SJSA1 (cell line): ENCODE measurements at regions not wholly inside any gene's neighbourhood (a gene's known extent, or its start where the extent isn't known, plus 50 kb on each side); places are given as distances from the start of the nearest gene placed in this dataset.

Experiments used
- DNase-seq, 2 experiments: peaks; one replicate each; pipeline ENCODE4 v3.0.0-alpha.2; 2015 to 2020; ENCODE audit warnings: low spot score in 2 of 2, low read depth in 1 of 2
- H3K27ac ChIP-seq: fragments of 250-450 bp; sonication (Bioruptor Pico); 2 replicates; pipeline ENCODE4 v1.5.1; 2020; ENCODE audit warnings: mild to moderate bottlenecking, moderate library complexity
- H3K27me3 ChIP-seq: fragments of 250-450 bp; sonication (Bioruptor Pico); replicated peaks from 2 replicates; pipeline ENCODE4 v1.5.1; 2020; ENCODE audit warnings: mild to moderate bottlenecking, moderate library complexity
- H3K36me3 ChIP-seq: fragments of 250-450 bp; sonication (Bioruptor Pico); 2 replicates; pipeline ENCODE4 v1.5.1; 2020; ENCODE audit warnings: mild to moderate bottlenecking
- H3K4me1 ChIP-seq: fragments of 250-450 bp; sonication (Bioruptor Pico); replicated peaks from 2 replicates; pipeline ENCODE4 v1.6.1; 2021; ENCODE audit warnings: mild to moderate bottlenecking
- H3K4me3 ChIP-seq: fragments of 250-450 bp; sonication (Bioruptor Pico); 2 replicates; pipeline ENCODE4 v1.5.1; 2020; ENCODE audit warnings: mild to moderate bottlenecking
- H3K9me3 ChIP-seq: fragments of 250-450 bp; sonication (Bioruptor Pico); replicated peaks from 2 replicates; pipeline ENCODE4 v1.5.1; 2020; ENCODE audit warnings: mild to moderate bottlenecking

DNA sequence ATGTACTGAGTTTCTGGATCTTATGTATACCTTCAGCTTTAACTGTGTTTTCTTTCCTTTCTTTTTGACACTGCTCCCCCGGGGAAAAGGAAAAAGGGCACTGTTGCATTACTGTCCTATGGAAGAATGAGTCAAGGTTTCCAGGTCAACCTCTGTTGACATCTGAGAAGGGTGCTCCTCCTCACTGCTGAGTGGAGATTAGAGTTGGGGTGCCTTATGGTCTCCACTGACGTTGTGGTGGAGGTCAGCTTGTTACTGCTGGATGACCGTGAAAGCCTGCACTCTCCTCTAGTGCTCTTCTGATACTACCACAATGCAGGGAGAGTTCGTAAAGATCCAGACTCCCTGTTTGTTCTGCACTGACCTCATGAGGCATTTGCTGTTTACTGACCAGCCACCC, 252.1 kb upstream of the GRM7 start:
- Histone ChIP-seq H3K9me3 (no peaks in the 10 kb centered on the region), H3K4me3 (no peak overlapping the region), H3K27me3 (no peaks in the 10 kb centered on the region), H3K27ac (no peak overlapping the region), H3K36me3 (no peaks in the 10 kb centered on the region), H3K4me1 (no peaks in the 10 kb centered on the region)
- no peak for DNase-seq

DNA sequence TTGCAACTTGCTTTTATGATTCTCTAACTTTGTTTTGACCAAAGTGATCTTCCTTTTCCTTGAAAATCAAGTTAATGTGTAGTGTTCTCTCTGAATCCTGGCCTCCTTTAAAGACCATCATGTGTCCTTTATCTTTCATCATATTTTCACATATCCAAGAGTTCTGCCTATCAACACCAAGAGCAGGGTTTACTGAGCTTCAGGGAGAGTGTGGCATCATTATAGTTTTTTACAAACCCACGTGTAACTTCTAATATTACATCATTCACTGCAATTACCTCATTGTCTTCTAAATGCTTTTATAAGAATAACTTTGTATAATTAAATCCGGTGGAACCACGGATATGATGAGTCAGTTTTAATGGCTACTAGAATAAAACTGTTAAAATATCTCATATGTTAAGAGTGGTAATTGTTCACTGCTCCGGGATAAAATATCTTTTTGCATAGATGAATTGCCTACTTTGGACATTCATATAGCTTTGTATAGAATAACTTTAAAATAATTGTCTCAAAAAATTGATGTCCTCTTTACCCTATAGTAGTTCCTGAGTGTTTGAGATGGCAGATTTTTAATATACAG, 248.8 kb upstream of the GRM7 start:
- Histone ChIP-seq H3K36me3 (no peaks in the 10 kb centered on the region), H3K4me3 (no peak overlapping the region), H3K27me3 (no peaks in the 10 kb centered on the region), H3K27ac (no peak overlapping the region), H3K9me3 (no peaks in the 10 kb centered on the region), H3K4me1 (no peaks in the 10 kb centered on the region)
- no peak for DNase-seq

DNA sequence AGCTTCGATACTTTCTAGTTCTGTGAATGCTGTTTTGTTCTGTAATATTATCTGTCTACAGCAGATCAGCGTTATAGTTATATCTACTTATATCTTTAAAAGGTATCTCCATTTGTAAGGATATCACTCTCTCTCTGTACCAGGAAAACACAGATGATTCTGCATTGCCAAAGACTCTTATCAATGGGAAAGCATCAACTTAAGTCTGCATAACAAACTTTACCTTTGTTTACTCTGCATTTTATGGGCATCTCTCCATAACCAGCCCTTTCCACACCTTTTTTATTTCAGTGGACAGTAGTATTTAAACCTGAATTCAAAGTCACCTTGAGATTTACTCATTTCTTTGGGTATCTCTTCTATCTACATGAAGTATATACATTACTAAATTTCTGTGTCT, 238.7 kb upstream of the GRM7 start:
- H3K4me3 ChIP-seq = no peak overlapping the region
- no peak for DNase-seq
- H3K36me3 ChIP-seq = no peaks in the 10 kb centered on the region
- H3K27ac ChIP-seq = no peak overlapping the region
- H3K27me3 ChIP-seq = no peaks in the 10 kb centered on the region
- no peaks in the 10 kb centered on the region for H3K9me3 ChIP-seq
- H3K4me1 ChIP-seq = no peaks in the 10 kb centered on the region

DNA sequence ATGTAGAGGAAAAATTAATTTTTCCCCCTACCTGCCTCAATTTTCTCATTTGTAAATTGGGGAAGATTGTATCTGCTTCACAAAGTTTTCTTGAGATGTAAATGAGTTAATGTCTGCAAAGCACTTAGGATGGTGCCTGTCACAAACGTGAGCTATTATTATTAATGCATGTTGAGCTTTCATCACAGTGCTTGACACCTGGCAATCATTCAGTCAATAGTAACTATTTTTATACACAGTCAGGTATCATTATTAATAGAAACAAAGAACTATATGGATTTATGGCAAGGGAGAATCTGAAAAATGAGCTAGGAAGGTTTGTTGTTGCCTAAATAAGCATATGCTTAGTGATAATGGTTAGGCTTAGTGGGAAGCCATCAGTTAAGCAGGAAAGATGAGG, 238.2 kb upstream of the GRM7 start:
- Histone ChIP-seq H3K4me1 (no peaks in the 10 kb centered on the region), H3K27ac (no peak overlapping the region), H3K27me3 (no peaks in the 10 kb centered on the region), H3K9me3 (no peaks in the 10 kb centered on the region), H3K36me3 (no peaks in the 10 kb centered on the region), H3K4me3 (no peak overlapping the region)
- no peak for DNase-seq

DNA sequence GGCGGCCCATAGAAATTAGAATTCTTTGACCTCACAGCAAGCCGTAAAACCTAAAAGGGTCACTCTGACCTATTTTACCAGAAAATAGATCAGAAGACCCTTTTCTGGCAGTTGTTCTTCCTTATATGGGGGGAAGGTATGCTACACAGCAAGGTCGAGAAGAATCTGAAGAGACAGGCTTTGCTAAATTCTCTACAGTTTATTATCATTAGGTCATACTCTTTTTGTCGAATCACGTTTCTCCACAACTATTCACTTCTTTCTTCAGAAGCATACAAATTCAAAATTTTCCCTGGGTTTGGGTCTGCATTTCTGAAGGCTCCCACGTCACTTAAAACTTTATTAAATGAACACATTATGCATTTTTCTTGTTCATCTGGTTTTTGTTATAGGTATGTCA, 229.5 kb upstream of the GRM7 start:
- no peak for DNase-seq
- no peak overlapping the region for H3K27ac ChIP-seq
- H3K4me3 ChIP-seq = no peak overlapping the region
- H3K9me3 ChIP-seq = no peaks in the 10 kb centered on the region
- H3K36me3 ChIP-seq = no peaks in the 10 kb centered on the region
- H3K27me3 ChIP-seq = no peaks in the 10 kb centered on the region
- no peaks in the 10 kb centered on the region for H3K4me1 ChIP-seq

DNA sequence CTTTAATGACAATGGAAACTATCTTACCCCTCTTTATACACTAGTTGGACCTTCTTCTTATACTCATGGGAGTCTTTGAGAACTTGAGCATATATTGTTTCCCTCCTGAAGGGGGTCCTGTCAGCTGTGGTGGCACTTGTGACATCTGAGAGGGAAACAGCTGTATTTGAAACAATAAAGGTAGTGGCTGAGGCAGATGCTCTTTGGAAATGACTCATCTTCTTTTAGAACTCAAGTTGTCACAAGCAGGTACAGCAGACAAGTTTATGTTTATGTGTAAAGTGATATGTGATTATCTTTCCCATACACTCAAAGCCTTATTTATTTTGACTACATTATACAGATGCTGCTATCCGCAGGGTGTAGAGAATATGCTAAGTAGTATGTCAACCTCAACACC, 220.0 kb upstream of the GRM7 start:
- H3K9me3 ChIP-seq = no peaks in the 10 kb centered on the region
- H3K36me3 ChIP-seq = no peaks in the 10 kb centered on the region
- no peaks in the 10 kb centered on the region for H3K4me1 ChIP-seq
- DNase-seq = no peak
- H3K4me3 ChIP-seq = no peak overlapping the region
- no peak overlapping the region for H3K27ac ChIP-seq
- no peaks in the 10 kb centered on the region for H3K27me3 ChIP-seq

GRCh38 chr3:6644070-6644929, 216.6 kb upstream of the GRM7 start:
- H3K27me3 ChIP-seq = no peaks in the 10 kb centered on the region
- H3K27ac ChIP-seq = no peak overlapping the region

DNA sequence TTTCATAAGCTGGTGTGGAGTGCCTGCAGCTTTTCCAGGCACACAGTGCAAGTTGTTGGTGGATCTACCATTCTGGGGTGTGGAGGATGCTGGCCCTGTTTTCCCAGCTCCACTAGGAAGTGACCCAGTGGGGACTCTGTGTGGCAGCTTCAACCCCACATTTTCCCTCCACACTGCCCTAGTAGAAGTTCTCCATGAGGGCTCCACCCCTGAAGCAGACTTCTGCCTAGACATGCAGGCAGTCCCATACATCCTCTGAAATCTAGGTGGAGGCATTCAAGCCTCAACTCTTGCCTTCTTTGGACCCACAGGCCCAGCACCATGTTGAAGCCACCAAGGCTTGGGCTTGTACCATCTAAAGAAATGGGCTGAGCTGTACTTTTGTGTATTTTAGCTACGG, 206.2 kb upstream of the GRM7 start:
- Histone ChIP-seq H3K27me3 (no peaks in the 10 kb centered on the region), H3K36me3 (no peaks in the 10 kb centered on the region), H3K4me1 (no peaks in the 10 kb centered on the region), H3K9me3 (no peaks in the 10 kb centered on the region), H3K27ac (no peak overlapping the region), H3K4me3 (no peak overlapping the region)
- DNase-seq = no peak

More at GRCh38 chr3:6644070-6644929, 216.6 kb upstream of the GRM7 start:
- H3K4me1 ChIP-seq = no peaks in the 10 kb centered on the region
- no peaks in the 10 kb centered on the region for H3K36me3 ChIP-seq
- H3K4me3 ChIP-seq = no peak overlapping the region
- no peak for DNase-seq
- no peaks in the 10 kb centered on the region for H3K9me3 ChIP-seq

DNA sequence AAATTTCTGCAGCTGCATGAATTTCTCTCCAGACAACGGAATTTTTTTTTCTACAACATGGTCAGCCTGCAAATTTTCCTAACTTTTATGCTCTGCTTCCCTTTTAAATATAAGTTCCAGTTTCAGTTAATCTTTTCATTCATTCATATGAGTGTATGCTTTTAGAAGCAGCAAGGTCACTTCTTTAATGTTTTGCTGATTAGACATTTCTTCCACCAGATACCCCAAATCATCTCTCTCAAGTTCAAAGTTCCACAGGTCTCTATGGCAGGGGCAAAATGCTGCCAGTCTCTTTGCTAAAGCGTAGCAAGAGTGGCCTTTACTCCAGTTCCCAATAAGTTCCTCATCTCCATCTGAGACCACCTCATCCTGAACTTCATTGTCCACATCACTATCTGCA, 205.6 kb upstream of the GRM7 start:
- Histone ChIP-seq H3K4me3 (no peak overlapping the region), H3K4me1 (no peaks in the 10 kb centered on the region), H3K36me3 (no peaks in the 10 kb centered on the region), H3K27ac (no peak overlapping the region), H3K27me3 (no peaks in the 10 kb centered on the region), H3K9me3 (no peaks in the 10 kb centered on the region)
- DNase-seq = no peak

DNA sequence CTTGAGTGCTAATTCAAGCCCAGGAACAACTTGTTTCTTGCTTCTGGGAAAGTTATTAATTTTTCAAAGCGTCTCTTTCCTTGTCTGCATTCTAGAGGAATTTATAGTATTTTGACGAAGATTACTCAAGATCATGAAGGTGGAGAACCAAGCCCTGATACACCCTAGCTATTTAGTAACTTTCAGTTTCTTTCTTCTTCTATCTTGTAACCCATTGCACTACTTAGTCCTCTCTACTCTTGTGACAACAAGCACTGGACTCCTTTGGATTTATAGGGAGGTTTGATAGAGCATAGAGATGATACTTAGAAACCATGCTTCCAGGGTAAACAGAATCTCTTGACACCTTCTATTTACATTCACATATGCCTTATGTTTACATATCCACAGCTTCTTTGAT, 203.3 kb upstream of the GRM7 start:
- no peak for DNase-seq
- no peak overlapping the region for H3K4me3 ChIP-seq
- H3K36me3 ChIP-seq = no peaks in the 10 kb centered on the region
- no peaks in the 10 kb centered on the region for H3K27me3 ChIP-seq
- H3K9me3 ChIP-seq = no peaks in the 10 kb centered on the region
- H3K27ac ChIP-seq = no peak overlapping the region
- H3K4me1 ChIP-seq = no peaks in the 10 kb centered on the region

GRCh38 chr3:6667354-6667753, 193.6 kb upstream of the GRM7 start:
- Histone ChIP-seq H3K4me3 (no peak overlapping the region), H3K9me3 (0 out of 2 replicates have a peak, but pooled peaks cover 2% of the 10 kb centered on the region), H3K4me1 (no peaks in the 10 kb centered on the region), H3K36me3 (no peaks in the 10 kb centered on the region), H3K27ac (no peak overlapping the region), H3K27me3 (no peaks in the 10 kb centered on the region)
- DNase-seq = no peak

DNA sequence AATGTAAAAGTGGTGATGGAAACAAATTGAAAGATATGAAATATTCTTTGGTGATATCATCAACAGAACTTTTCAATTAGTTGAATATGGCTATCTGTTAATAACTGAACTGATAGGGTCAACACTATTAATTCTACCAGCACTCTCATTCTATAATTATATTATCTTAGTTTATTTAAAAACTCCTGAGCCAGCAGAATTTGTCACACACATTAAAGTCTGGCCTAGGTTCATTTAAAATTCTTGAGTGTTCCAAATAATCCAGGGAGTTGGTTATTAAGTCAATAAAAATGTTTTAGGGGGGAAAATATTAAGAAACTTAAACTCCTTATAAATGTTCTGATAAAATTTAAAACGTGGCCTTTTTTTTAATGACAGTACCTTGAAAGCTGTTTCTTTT, 189.6 kb upstream of the GRM7 start:
- no peak for DNase-seq
- Histone ChIP-seq H3K27me3 (no peaks in the 10 kb centered on the region), H3K36me3 (no peaks in the 10 kb centered on the region), H3K27ac (no peak overlapping the region), H3K4me3 (no peak overlapping the region), H3K4me1 (no peaks in the 10 kb centered on the region), H3K9me3 (no peaks in the 10 kb centered on the region)

GRCh38 chr3:6679510-6679909, 181.4 kb upstream of the GRM7 start:
- Histone ChIP-seq H3K36me3 (no peaks in the 10 kb centered on the region), H3K4me3 (no peak overlapping the region), H3K27ac (no peak overlapping the region), H3K27me3 (no peaks in the 10 kb centered on the region), H3K9me3 (no peaks in the 10 kb centered on the region), H3K4me1 (no peaks in the 10 kb centered on the region)
- DNase-seq = no peak

DNA sequence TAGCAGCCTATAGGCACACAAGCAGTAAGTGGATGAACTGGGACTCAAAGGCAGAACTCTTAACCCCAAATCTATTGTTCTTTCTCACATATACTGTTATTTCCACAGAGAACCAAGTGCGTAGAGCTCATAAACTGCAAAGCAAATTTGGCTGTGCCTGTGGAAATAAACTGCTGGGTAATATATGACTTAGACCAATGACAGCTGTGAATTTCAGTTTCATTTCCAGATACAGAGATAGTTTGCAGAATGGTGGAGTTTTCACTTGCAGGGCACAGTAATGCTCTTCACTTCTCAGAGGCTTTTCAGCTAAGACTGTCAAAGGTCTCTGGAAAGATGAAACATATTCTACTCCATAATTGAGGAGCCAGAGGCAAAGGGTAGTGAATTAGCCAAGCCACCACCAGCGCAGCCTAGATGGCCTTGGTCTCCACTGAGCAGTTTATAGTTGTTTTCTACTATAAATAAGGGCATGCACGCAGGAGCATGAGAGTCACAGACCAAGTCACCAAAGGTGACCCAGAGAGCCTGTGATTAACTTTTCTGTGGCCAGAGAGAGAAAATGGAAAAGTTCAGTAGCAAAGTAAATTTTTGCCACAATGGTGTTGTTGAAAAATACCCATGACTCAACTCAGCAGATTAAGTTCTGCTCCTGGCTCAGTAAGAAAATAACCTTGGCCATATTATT, 180.7 kb upstream of the GRM7 start:
- Histone ChIP-seq H3K36me3 (no peaks in the 10 kb centered on the region), H3K27ac (no peak overlapping the region), H3K9me3 (no peaks in the 10 kb centered on the region), H3K4me3 (no peak overlapping the region), H3K27me3 (no peaks in the 10 kb centered on the region), H3K4me1 (no peaks in the 10 kb centered on the region)
- no peak for DNase-seq
